ENCODE measurements at regions not wholly inside any gene's neighbourhood (a gene's known extent, or its start where the extent isn't known, plus 50 kb on each side); places are given as distances from the start of the nearest gene placed in this dataset.

DNA sequence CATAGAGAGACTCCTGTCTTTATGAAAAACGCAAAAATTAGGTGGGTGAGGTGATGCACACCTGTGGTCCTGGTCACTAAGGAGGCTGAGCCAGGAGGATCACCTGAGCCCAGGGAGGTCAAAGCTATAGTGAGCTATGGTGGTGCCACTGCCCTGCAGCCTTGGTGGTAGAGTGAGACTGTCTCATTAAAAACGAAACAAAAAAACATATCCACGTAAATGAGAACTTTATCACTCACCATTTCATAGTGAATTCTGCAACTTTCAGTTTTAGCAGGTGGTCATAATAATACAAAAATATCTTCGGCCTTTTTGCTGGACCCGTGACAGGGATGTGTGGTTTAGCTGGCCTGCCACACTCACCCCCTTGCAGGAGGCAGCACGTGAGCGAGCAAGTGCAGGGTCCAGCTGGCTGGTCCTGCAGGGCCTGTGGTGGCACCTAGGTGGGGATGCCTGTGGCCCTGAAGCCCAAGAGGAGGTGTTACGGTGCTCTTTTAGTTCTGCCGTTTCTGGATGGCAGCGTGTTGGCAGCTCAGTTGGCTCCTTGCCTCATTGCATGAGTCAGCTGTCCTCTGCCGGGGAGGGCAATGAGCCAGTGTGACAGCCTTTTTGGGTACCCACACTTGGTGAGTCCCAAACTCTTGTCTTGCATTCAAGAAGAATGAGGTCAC lies 1330.7 kb upstream of the TMEM132C start:
- no peak for ATAC-seq
- CTCF ChIA-PET = no interaction called here
- Mint-ChIP-seq H3K4me1 (no peaks in the 10 kb centered on the region), H3K27ac (no peak overlapping the region), H3K27me3 (ENCODE audit: low read depth) (peaks cover 9% of the 10 kb centered on the region; the same call in 1 of the 2 replicates), H3K36me3 (peaks cover 62% of the 10 kb centered on the region), H3K9me3 (peaks cover 73% of the 10 kb centered on the region), H3K4me3 (no peak overlapping the region)
- TF ChIP-seq FOXP1 (CRISPR knock-in tag; IDR thresholded peaks at IDR 0.05; ENCODE audit: borderline replicate concordance) (no peak), TP53 (CRISPR knock-in tag; IDR thresholded peaks at IDR 0.05) (no peak)
- TF ChIP-seq, protein P1, sequence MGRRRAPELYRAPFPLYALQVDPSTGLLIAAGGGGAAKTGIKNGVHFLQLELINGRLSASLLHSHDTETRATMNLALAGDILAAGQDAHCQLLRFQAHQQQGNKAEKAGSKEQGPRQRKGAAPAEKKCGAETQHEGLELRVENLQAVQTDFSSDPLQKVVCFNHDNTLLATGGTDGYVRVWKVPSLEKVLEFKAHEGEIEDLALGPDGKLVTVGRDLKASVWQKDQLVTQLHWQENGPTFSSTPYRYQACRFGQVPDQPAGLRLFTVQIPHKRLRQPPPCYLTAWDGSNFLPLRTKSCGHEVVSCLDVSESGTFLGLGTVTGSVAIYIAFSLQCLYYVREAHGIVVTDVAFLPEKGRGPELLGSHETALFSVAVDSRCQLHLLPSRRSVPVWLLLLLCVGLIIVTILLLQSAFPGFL (CRISPR knock-in tag; IDR thresholded peaks at IDR 0.05; ENCODE audit: borderline replicate concordance) = no peak
- DNase-seq (ENCODE audit: low spot score) = no peak
- POLR2A ChIA-PET = no interaction called here

DNA sequence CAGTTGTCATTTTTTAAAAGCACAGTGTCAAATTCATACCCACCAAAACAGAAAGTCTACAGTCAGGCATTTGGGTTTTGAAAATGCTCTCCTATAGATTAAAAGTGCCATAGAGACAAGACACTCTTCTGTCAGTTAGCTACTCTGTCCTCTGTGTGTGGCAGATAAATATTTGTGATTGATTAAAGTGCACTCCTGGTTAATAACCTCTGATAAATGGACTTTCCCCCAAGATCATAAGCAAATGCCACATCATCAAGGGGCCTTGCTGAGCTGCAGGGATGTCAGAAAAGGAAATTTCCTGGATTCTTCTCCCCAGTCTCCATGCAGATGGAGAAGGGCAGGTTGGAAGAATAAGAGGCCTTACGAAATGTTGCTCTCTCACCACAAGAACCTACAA lies 1329.5 kb upstream of the TMEM132C start:
- Mint-ChIP-seq H3K36me3 (peaks cover 60% of the 10 kb centered on the region), H3K27ac (no peak overlapping the region), H3K9me3 (peaks cover 67% of the 10 kb centered on the region), H3K27me3 (ENCODE audit: low read depth) (peaks cover 10% of the 10 kb centered on the region; the same call in 1 of the 2 replicates), H3K4me3 (no peak overlapping the region), H3K4me1 (no peaks in the 10 kb centered on the region)
- no peak for ATAC-seq
- POLR2A ChIA-PET = no interaction called here
- DNase-seq (ENCODE audit: low spot score) = no peak
- CTCF ChIA-PET = no interaction called here
- TF ChIP-seq, protein P2, sequence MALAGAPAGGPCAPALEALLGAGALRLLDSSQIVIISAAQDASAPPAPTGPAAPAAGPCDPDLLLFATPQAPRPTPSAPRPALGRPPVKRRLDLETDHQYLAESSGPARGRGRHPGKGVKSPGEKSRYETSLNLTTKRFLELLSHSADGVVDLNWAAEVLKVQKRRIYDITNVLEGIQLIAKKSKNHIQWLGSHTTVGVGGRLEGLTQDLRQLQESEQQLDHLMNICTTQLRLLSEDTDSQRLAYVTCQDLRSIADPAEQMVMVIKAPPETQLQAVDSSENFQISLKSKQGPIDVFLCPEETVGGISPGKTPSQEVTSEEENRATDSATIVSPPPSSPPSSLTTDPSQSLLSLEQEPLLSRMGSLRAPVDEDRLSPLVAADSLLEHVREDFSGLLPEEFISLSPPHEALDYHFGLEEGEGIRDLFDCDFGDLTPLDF (CRISPR knock-in tag; IDR thresholded peaks at IDR 0.05) = no peak
- TF ChIP-seq RELA (CRISPR knock-in tag; IDR thresholded peaks at IDR 0.05; ENCODE audit: borderline replicate concordance) (no peak), ZNF396 (CRISPR knock-in tag; IDR thresholded peaks at IDR 0.05; ENCODE audit: borderline replicate concordance) (no peak), CREB1 (CRISPR knock-in tag; IDR thresholded peaks at IDR 0.05) (no peak), TEAD1 (CRISPR knock-in tag; IDR thresholded peaks at IDR 0.05) (no peak), NFE2L1 (CRISPR knock-in tag; IDR thresholded peaks at IDR 0.05) (no peak), ZNF219 (CRISPR knock-in tag; IDR thresholded peaks at IDR 0.05; ENCODE audit: borderline replicate concordance) (no peak), SMAD3 (CRISPR knock-in tag; IDR thresholded peaks at IDR 0.05; ENCODE audit: borderline replicate concordance) (no peak)
- TF ChIP-seq, protein P3, sequence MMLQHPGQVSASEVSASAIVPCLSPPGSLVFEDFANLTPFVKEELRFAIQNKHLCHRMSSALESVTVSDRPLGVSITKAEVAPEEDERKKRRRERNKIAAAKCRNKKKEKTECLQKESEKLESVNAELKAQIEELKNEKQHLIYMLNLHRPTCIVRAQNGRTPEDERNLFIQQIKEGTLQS (CRISPR knock-in tag; conservative IDR thresholded peaks at IDR 0.05) = no peak
- TF ChIP-seq, protein P4, sequence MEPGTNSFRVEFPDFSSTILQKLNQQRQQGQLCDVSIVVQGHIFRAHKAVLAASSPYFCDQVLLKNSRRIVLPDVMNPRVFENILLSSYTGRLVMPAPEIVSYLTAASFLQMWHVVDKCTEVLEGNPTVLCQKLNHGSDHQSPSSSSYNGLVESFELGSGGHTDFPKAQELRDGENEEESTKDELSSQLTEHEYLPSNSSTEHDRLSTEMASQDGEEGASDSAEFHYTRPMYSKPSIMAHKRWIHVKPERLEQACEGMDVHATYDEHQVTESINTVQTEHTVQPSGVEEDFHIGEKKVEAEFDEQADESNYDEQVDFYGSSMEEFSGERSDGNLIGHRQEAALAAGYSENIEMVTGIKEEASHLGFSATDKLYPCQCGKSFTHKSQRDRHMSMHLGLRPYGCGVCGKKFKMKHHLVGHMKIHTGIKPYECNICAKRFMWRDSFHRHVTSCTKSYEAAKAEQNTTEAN (CRISPR knock-in tag; IDR thresholded peaks at IDR 0.05) = no peak
- TF ChIP-seq, protein P5, sequence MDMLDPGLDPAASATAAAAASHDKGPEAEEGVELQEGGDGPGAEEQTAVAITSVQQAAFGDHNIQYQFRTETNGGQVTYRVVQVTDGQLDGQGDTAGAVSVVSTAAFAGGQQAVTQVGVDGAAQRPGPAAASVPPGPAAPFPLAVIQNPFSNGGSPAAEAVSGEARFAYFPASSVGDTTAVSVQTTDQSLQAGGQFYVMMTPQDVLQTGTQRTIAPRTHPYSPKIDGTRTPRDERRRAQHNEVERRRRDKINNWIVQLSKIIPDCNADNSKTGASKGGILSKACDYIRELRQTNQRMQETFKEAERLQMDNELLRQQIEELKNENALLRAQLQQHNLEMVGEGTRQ (CRISPR knock-in tag; IDR thresholded peaks at IDR 0.05) = no peak
- TF ChIP-seq, protein P6, sequence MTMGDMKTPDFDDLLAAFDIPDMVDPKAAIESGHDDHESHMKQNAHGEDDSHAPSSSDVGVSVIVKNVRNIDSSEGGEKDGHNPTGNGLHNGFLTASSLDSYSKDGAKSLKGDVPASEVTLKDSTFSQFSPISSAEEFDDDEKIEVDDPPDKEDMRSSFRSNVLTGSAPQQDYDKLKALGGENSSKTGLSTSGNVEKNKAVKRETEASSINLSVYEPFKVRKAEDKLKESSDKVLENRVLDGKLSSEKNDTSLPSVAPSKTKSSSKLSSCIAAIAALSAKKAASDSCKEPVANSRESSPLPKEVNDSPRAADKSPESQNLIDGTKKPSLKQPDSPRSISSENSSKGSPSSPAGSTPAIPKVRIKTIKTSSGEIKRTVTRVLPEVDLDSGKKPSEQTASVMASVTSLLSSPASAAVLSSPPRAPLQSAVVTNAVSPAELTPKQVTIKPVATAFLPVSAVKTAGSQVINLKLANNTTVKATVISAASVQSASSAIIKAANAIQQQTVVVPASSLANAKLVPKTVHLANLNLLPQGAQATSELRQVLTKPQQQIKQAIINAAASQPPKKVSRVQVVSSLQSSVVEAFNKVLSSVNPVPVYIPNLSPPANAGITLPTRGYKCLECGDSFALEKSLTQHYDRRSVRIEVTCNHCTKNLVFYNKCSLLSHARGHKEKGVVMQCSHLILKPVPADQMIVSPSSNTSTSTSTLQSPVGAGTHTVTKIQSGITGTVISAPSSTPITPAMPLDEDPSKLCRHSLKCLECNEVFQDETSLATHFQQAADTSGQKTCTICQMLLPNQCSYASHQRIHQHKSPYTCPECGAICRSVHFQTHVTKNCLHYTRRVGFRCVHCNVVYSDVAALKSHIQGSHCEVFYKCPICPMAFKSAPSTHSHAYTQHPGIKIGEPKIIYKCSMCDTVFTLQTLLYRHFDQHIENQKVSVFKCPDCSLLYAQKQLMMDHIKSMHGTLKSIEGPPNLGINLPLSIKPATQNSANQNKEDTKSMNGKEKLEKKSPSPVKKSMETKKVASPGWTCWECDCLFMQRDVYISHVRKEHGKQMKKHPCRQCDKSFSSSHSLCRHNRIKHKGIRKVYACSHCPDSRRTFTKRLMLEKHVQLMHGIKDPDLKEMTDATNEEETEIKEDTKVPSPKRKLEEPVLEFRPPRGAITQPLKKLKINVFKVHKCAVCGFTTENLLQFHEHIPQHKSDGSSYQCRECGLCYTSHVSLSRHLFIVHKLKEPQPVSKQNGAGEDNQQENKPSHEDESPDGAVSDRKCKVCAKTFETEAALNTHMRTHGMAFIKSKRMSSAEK (CRISPR knock-in tag; IDR thresholded peaks at IDR 0.05; ENCODE audit: borderline replicate concordance) = no peak
- TF ChIP-seq, protein P7, sequence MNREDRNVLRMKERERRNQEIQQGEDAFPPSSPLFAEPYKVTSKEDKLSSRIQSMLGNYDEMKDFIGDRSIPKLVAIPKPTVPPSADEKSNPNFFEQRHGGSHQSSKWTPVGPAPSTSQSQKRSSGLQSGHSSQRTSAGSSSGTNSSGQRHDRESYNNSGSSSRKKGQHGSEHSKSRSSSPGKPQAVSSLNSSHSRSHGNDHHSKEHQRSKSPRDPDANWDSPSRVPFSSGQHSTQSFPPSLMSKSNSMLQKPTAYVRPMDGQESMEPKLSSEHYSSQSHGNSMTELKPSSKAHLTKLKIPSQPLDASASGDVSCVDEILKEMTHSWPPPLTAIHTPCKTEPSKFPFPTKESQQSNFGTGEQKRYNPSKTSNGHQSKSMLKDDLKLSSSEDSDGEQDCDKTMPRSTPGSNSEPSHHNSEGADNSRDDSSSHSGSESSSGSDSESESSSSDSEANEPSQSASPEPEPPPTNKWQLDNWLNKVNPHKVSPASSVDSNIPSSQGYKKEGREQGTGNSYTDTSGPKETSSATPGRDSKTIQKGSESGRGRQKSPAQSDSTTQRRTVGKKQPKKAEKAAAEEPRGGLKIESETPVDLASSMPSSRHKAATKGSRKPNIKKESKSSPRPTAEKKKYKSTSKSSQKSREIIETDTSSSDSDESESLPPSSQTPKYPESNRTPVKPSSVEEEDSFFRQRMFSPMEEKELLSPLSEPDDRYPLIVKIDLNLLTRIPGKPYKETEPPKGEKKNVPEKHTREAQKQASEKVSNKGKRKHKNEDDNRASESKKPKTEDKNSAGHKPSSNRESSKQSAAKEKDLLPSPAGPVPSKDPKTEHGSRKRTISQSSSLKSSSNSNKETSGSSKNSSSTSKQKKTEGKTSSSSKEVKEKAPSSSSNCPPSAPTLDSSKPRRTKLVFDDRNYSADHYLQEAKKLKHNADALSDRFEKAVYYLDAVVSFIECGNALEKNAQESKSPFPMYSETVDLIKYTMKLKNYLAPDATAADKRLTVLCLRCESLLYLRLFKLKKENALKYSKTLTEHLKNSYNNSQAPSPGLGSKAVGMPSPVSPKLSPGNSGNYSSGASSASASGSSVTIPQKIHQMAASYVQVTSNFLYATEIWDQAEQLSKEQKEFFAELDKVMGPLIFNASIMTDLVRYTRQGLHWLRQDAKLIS (CRISPR knock-in tag; IDR thresholded peaks at IDR 0.05; ENCODE audit: borderline replicate concordance) = no peak
- TF ChIP-seq, protein P1 (CRISPR knock-in tag; IDR thresholded peaks at IDR 0.05; ENCODE audit: borderline replicate concordance) = no peak
